Neural cell (in vitro differentiated cells): ENCODE measurements at regions not wholly inside any gene's neighbourhood (a gene's known extent, or its start where the extent isn't known, plus 50 kb on each side); places are given as distances from the start of the nearest gene placed in this dataset.

ENCODE experiments used
- H2AFZ ChIP-seq: fragments of 200-600, 300-800 bp; sonication (generic), shearing (Covaris generic); 2 replicates; pipeline ENCODE4 v1.6.0; 2014; ENCODE audit warnings: low read depth, mild to moderate bottlenecking, antibody characterized with exemption, low read length, moderate library complexity
- H3F3A ChIP-seq: fragments of 200-600 bp; shearing (Covaris generic); 2 replicates; pipeline ENCODE4 v1.6.1; 2016; ENCODE audit warnings: mild to moderate bottlenecking, moderate library complexity, mixed read lengths, antibody characterized with exemption, low read length; ENCODE audit not compliant: insufficient read depth, poor library complexity, severe bottlenecking
- H3K27ac ChIP-seq: fragments of 200-600, 300-800 bp; sonication (generic), shearing (Covaris generic); 2 replicates; pipeline ENCODE4 v1.5.1; 2014; ENCODE audit warnings: mild to moderate bottlenecking, low read length, moderate library complexity
- H3K27me3 ChIP-seq: fragments of 300-800, 200-600 bp; sonication (generic), shearing (Covaris generic); 2 replicates; pipeline ENCODE4 v1.6.0; 2014; ENCODE audit warnings: mild to moderate bottlenecking, low read depth, low read length, moderate library complexity; ENCODE audit not compliant: insufficient read depth
- H3K36me3 ChIP-seq: fragments of 300-800, 200-600 bp; sonication (generic), shearing (Covaris generic); 2 replicates; pipeline ENCODE4 v1.5.1; 2014; ENCODE audit warnings: mild to moderate bottlenecking, antibody characterized with exemption, low read length, moderate library complexity; ENCODE audit not compliant: insufficient read depth
- H3K4me2 ChIP-seq: fragments of 300-800, 200-600 bp; sonication (generic), shearing (Covaris generic); 2 replicates; pipeline ENCODE4 v1.6.0; 2014; ENCODE audit warnings: mild to moderate bottlenecking, low read length
- H3K4me3 ChIP-seq: fragments of 300-800, 200-600 bp; sonication (generic), shearing (Covaris generic); 2 replicates; pipeline ENCODE4 v1.5.1; 2014; ENCODE audit warnings: mild to moderate bottlenecking, low read length, moderate library complexity
- H3K79me2 ChIP-seq: fragments of 200-600 bp; shearing (Covaris generic); replicated peaks from 2 replicates; pipeline ENCODE4 v1.6.0; 2014; ENCODE audit warnings: mild to moderate bottlenecking, low read length, moderate library complexity; ENCODE audit not compliant: insufficient read depth
- H3K9ac ChIP-seq: fragments of 300-800, 200-600 bp; sonication (generic), shearing (Covaris generic); 2 replicates; pipeline ENCODE4 v1.6.1; 2016; ENCODE audit warnings: mild to moderate bottlenecking, low read length, mixed read lengths
- H3K9me2 ChIP-seq: fragments of 200-600 bp; shearing (Covaris generic); 2 replicates; pipeline ENCODE4 v1.6.1; 2016; ENCODE audit warnings: mild to moderate bottlenecking, low read length, mixed read lengths; ENCODE audit not compliant: insufficient read depth
- H3K9me3 ChIP-seq: fragments of 200-600, 300-800 bp; sonication (generic), shearing (Covaris generic); 2 replicates; pipeline ENCODE4 v1.6.1; 2016; ENCODE audit warnings: mild to moderate bottlenecking, mixed run types, low read length, moderate library complexity, mixed read lengths
- H4K20me1 ChIP-seq: fragments of 200-600 bp; shearing (Covaris generic); 2 replicates; pipeline ENCODE4 v1.6.1; 2016; ENCODE audit warnings: mild to moderate bottlenecking, mixed run types; ENCODE audit not compliant: insufficient read depth
- EP300 ChIP-seq: fragments of 450-650 bp; conservative IDR thresholded peaks from 2 replicates; pipeline ENCODE4 v1.6.1; 2014; ENCODE audit warnings: antibody characterized with exemption, mild to moderate bottlenecking, moderate library complexity; ENCODE audit not compliant: poor library complexity, severe bottlenecking
- EZH2 ChIP-seq: fragments of 200-600, 300-800 bp; shearing (Covaris generic), sonication (generic); IDR thresholded peaks from 2 replicates; pipeline ENCODE4 v1.6.1; 2014; ENCODE audit warnings: antibody characterized with exemption, low read length, borderline replicate concordance, mild to moderate bottlenecking; ENCODE audit not compliant: insufficient read depth, poor library complexity, severe bottlenecking
- MXI1 ChIP-seq: fragments of 450-650 bp; conservative IDR thresholded peaks from 2 replicates; pipeline ENCODE4 v1.6.1; 2014; ENCODE audit warnings: antibody characterized with exemption, mild to moderate bottlenecking; ENCODE audit not compliant: poor library complexity, severe bottlenecking
- POLR2AphosphoS5 ChIP-seq: IDR thresholded peaks from 2 replicates; pipeline ENCODE4 v1.6.1; 2012
- RAD21 ChIP-seq: fragments of 450-650 bp; conservative IDR thresholded peaks from 2 replicates; pipeline ENCODE4 v1.6.1; 2014; ENCODE audit warnings: antibody characterized with exemption, mild to moderate bottlenecking, moderate library complexity
- SMC3 ChIP-seq: fragments of 450-650 bp; conservative IDR thresholded peaks from 2 replicates; pipeline ENCODE4 v1.6.1; 2014; ENCODE audit warnings: antibody characterized with exemption, mild to moderate bottlenecking, moderate library complexity; ENCODE audit not compliant: poor library complexity
- TAF1 ChIP-seq: IDR thresholded peaks from 2 replicates; pipeline ENCODE4 v1.6.1; 2012; ENCODE audit warnings: low read depth
- TF ChIP-seq, protein P1 (sequence below): IDR thresholded peaks from 2 replicates; pipeline ENCODE4 v1.6.1; 2012; ENCODE audit warnings: borderline replicate concordance
- TF ChIP-seq, protein P2 (sequence below): fragments of 450-650 bp; IDR thresholded peaks from 2 replicates; pipeline ENCODE4 v1.5.1; 2014; ENCODE audit warnings: antibody characterized with exemption, mild to moderate bottlenecking, moderate library complexity; ENCODE audit not compliant: poor library complexity, severe bottlenecking

GRCh38 chr6:157762636-157763035 is 60.4 kb upstream of the SNX9 start:
- Histone ChIP-seq H4K20me1 (no peaks in the 10 kb centered on the region), H3K9ac (no peak overlapping the region), H2AFZ (no peak overlapping the region)

DNA sequence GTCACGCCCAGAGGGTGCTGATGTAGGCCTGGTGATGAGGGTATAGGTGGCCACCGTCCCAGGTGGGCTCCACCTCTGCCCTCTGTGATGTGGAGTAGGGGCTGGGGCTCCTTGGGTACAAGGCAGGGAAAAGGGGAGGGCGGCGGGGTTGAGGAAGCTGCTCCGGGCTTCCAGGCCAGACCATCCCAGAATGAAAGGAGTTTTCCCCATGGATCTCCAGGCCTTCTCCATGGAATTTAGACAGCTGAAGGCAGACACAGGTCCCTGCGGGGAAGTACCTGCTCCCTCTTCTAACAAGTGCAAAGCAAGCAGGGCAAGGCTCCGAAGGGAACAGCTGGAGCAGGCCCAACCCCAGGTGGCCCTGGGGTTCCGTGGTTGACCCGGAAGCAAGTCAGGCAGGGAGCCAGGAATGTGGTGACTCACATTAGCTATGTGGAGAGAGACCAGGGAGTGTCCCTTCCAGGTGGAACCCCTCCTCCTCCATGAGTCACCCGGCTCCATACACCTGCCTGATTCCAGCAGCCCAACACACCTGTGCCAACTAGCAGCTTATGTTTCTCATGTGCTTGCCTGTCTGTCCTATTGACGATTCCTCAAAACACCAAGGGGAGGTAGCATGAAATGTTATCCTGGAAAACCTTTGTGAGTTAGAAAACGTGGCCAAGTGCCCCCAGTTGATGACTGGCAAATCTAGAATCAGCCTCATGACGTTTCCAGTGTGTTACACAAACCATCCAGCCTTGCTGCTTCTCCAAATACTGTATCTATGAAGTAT is 59.7 kb upstream of the SNX9 start:
- Histone ChIP-seq H3K9ac (no peak overlapping the region), H3K36me3 (no peaks in the 10 kb centered on the region), H3K27me3 (no peaks in the 10 kb centered on the region), H4K20me1 (no peaks in the 10 kb centered on the region), H3K9me2 (no peaks in the 10 kb centered on the region), H2AFZ (no peak overlapping the region), H3F3A (no peaks in the 10 kb centered on the region), H3K4me3 (no peak overlapping the region), H3K79me2 (no peaks in the 10 kb centered on the region), H3K27ac (no peak overlapping the region), H3K4me2 (no peak overlapping the region), H3K9me3 (no peaks in the 10 kb centered on the region)
- TF ChIP-seq, protein P1, sequence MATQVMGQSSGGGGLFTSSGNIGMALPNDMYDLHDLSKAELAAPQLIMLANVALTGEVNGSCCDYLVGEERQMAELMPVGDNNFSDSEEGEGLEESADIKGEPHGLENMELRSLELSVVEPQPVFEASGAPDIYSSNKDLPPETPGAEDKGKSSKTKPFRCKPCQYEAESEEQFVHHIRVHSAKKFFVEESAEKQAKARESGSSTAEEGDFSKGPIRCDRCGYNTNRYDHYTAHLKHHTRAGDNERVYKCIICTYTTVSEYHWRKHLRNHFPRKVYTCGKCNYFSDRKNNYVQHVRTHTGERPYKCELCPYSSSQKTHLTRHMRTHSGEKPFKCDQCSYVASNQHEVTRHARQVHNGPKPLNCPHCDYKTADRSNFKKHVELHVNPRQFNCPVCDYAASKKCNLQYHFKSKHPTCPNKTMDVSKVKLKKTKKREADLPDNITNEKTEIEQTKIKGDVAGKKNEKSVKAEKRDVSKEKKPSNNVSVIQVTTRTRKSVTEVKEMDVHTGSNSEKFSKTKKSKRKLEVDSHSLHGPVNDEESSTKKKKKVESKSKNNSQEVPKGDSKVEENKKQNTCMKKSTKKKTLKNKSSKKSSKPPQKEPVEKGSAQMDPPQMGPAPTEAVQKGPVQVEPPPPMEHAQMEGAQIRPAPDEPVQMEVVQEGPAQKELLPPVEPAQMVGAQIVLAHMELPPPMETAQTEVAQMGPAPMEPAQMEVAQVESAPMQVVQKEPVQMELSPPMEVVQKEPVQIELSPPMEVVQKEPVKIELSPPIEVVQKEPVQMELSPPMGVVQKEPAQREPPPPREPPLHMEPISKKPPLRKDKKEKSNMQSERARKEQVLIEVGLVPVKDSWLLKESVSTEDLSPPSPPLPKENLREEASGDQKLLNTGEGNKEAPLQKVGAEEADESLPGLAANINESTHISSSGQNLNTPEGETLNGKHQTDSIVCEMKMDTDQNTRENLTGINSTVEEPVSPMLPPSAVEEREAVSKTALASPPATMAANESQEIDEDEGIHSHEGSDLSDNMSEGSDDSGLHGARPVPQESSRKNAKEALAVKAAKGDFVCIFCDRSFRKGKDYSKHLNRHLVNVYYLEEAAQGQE, result no peak
- no peak for TF ChIP-seq MXI1
- no peak for TF ChIP-seq POLR2AphosphoS5
- TF ChIP-seq EZH2, result no peak
- no peak for TF ChIP-seq TAF1
- no peak for TF ChIP-seq RAD21
- no peak for TF ChIP-seq SMC3
- no peak for TF ChIP-seq EP300
- TF ChIP-seq, protein P2, sequence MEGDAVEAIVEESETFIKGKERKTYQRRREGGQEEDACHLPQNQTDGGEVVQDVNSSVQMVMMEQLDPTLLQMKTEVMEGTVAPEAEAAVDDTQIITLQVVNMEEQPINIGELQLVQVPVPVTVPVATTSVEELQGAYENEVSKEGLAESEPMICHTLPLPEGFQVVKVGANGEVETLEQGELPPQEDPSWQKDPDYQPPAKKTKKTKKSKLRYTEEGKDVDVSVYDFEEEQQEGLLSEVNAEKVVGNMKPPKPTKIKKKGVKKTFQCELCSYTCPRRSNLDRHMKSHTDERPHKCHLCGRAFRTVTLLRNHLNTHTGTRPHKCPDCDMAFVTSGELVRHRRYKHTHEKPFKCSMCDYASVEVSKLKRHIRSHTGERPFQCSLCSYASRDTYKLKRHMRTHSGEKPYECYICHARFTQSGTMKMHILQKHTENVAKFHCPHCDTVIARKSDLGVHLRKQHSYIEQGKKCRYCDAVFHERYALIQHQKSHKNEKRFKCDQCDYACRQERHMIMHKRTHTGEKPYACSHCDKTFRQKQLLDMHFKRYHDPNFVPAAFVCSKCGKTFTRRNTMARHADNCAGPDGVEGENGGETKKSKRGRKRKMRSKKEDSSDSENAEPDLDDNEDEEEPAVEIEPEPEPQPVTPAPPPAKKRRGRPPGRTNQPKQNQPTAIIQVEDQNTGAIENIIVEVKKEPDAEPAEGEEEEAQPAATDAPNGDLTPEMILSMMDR, result no peak

More at GRCh38 chr6:157762636-157763035, 60.4 kb upstream of the SNX9 start:
- H3K4me3 ChIP-seq, result no peak overlapping the region
- H3K27me3 ChIP-seq, result no peaks in the 10 kb centered on the region
- TF ChIP-seq RAD21, result no peak
- no peak for TF ChIP-seq POLR2AphosphoS5
- TF ChIP-seq, protein P1, result no peak
- TF ChIP-seq SMC3, result no peak
- no peak for TF ChIP-seq EP300
- no peak for TF ChIP-seq EZH2
- no peak for TF ChIP-seq MXI1
- TF ChIP-seq, protein P2, result no peak
- TF ChIP-seq TAF1, result no peak
- H3K9me3 ChIP-seq, result no peaks in the 10 kb centered on the region
- H3K9me2 ChIP-seq, result no peaks in the 10 kb centered on the region
- no peak overlapping the region for H3K4me2 ChIP-seq
- no peak overlapping the region for H3K27ac ChIP-seq
- no peaks in the 10 kb centered on the region for H3K79me2 ChIP-seq
- H3F3A ChIP-seq, result no peaks in the 10 kb centered on the region
- no peaks in the 10 kb centered on the region for H3K36me3 ChIP-seq
